SKM-1 treated with dmso at 0.1 percent for 144 hours (cell line): ENCODE measurements at regions not wholly inside any gene's neighbourhood (a gene's known extent, or its start where the extent isn't known, plus 50 kb on each side); places are given as distances from the start of the nearest gene placed in this dataset.
"Not testable (repeated sequence)": the region's sequence is repeated elsewhere in the genome, so short reads cannot be mapped to it uniquely, and the experiment has no call there.

Experiments
- DNase-seq: peaks from one replicate; lab custom pipeline; 2025; ENCODE audit not compliant: unreplicated experiment; lab: John Stamatoyannopoulos, UW

DNA sequence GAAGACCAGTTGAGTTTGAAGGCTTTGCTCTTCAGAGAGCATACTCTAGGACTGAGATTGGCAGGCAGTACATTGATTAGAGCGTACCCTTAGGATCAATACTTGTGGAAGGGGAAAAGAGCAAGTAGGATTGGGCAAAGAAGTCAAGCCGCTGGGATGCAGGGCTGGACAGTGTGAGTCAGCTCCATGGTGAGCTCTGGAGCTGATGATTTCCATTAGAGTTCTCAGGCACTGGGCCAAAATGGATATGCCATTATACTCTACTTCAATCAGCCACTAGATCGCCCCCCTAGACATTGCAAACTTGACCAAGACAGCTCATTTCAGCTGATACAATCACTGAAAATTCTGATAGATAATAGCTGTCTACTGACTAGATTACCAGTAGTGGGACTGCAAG lies 432.7 kb upstream of the ALCAM start:
- no peak for DNase-seq

DNA sequence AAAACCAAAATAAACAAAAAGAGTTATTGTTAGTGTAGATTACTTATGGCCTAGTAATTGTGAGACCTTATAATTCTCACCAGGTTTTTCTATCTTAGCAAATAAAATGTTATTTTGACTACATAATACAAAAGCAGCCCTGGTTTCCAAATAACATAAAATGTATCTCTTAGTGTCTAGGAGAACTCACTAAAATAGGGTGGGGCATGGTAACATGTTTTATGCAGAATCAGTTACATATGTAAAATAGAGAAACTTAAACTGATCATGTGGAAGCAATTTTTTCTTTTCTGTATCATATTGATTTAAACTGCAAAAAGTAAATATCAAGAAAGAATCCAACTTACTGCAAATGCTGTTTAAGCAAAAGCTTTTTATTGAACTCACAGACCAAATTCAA lies 431.1 kb upstream of the ALCAM start:
- no peak for DNase-seq

DNA sequence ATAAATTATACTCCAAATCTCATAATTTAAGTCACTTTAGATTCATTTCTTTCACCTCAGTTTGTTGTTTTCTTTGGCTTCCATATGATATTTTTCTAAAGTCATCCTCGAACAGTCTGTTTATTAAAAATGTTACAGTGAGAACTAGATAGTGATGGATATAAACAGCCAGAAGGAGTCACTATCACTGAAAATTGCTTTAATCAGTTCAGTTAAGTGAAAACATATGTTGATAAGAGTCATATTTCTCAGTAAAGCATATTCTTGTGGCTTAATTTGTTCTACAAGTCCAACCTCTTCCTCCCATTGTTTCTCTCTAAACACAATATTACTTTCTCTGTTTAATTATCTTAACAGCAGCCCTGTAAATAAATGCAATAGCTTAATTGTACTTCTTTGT lies 427.5 kb upstream of the ALCAM start:
- no peak for DNase-seq

DNA sequence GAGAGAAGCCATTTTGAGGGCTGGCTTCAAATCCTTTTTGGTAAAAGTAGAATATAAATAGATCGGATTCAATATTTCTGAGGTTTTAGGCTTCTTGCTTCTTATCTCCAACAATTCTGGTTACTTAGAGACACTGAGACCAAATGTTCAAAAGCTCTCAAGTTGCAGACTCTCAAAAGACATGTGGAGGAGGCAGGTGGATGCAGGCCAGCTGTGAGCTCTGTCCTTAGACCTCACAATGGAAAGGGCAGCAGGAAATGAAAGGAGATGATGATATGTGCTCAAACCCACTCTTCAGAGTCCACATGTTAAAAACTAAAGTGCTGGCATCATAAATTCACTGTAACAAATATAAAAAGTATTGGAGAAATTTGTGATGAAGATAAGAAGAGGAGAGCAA lies 424.9 kb upstream of the ALCAM start:
- DNase-seq = no peak

DNA sequence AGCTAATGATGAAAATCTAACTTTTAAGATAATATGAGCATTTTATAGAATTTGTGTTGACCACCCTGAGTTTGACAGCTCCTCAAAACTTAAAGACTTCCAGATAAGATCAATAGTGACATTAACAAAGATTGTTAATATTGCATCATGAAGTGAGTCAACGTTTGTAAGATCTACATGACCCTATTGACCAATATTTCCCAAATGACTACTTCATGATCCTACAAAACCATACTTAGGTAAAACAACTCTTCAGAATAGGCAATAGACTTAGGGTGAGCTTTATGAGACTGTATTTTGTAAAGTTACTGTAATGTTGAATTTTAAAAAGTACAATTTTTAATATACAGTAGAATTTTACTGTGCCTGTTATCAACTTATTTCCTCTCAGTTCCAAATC lies 422.7 kb upstream of the ALCAM start:
- no peak for DNase-seq

DNA sequence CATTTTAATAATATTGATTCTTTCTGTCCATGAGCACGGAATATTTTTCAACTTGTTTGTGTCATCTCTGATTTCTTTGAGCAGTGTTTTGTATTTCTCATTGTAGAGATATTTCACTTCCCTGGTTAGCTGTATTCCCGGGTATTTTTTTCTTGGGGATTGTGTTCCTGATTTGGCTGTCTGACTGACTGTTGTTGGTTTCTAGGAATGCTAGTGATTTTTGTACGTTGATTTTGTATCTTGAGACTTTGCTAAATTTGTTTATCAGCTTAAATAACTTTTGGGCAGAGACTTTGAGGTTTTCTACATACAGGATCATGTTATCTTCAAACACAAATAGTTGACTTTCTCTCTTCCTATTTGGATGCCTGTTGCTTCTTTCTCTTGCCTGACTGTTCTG lies 418.8 kb upstream of the ALCAM start:
- DNase-seq = no peak

DNA sequence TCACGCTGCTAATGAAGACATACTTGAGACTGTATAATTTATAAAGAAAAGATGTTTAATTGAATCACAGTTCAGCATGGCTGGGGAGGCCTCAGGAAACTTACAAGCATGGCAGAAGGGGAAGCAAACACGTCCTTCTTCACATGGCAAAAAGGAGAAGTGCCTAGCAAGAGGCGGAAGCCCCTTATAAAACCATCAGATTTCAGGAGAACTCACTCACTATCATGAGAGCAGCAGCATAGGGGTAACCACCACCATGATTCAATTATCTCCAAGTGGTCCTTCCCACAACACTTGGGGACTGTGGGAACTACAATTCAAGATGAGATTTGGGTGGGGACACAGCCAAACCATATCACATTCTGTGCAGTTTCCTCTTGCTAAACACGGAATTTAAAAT lies 416.9 kb upstream of the ALCAM start:
- not testable (repeated sequence) for DNase-seq

DNA sequence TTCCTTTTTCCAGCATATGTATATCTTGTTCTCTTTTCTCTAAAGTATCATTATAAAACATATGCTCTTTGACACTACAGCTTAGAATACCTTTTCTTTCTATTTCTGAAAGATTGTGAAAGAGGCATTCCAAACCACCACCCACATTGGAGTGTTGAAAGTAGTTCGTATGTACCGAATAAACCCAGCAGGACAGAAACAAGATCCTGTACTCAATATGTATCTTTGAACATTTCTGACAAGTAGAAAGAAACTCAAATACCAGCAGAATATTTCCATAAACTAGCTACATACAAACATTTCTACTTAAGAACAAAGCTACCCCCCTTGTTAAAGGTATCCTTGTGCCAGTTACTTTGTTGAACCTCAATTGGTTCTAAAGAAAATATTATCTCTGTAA lies 415.3 kb upstream of the ALCAM start:
- no peak for DNase-seq

DNA sequence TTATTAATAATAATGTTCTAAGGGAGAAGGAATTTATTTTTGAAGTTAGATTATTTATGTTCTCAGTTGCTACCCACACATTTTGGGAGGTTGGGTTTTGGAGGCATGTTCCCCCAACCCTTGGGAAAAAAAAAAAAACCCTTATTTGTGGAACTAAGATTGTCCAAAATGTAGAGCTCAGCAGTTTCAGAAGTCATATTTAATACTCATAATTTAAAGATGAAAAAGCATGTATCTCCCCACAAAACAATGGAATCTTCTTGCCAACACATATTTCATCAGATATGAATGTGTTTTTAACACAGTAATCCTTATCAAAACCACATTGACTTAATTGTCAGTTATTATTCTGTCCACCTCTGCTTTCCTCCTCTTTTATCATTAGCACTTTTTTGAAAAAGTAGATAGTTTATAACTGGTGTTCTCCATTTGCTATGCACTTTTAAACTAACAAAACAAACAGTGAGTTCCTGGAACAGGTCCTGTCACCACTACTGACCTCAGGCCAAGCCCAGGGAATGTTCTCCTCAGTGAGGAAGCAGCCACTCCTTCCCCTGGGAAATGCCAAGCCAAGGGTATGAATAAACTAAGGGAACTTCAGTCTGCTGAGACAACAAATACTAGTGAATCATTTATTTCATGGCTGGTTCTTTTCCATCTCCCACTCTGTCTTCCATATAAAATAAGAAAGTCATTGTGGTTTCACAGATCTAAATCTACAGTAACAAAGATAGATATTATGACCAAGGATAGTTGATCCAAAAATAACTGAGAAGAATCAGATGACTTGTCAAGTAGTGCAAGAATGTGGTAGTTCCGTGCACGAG lies 414.4 kb upstream of the ALCAM start:
- no peak for DNase-seq

DNA sequence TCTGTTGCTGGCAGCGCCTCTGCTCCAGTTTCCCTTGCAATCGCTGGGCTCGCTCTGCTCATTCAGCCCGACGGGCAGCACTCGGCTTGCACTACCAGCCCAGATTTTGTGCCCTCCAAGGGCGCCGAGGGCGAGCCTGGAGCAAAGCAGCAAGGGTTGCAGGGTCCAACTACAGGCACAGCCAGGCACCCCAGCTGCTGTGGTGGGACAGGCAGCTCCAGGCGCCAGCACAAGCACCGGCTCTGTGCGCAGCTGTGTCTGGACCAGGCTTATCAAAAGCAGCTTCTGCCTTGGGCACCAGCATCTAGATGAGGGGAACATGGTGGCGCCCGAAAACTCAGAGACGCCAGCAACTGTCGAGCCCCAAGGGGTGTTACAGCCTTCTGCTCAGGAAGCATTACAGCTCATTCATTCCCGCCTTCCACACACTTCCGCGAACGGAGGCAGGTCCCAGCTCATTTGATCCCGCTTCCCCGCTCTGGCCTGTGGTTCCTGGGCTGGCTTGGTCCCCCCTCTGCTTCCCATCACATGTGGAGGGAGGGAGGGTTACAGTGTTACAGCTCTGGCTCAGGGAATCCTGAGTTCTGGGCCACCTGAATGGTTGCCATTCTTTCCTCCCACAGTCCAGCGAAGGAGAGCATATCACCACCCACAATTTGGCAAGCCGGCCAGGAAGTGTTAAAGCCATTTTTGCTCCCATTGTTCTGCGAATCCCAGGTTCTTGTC lies 409.9 kb upstream of the ALCAM start:
- no peak for DNase-seq

DNA sequence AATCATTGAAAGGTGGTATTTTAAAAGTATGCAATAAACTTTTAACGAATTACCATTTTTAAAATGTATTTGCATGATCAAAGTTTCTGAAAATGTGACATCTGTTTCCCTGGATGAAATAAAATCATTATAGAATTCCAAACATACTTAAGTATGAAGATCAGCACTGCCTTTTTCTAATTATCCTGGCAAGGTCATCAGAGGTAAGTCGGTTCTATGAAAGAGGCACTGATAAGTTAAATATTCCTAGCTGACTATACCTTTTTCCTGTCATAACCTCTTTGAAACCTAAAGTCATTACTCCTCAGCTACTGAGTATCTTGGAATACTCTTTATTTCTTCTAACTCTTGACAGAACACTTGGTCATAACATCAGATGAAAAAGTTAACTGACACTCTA lies 406.1 kb upstream of the ALCAM start:
- no peak for DNase-seq

DNA sequence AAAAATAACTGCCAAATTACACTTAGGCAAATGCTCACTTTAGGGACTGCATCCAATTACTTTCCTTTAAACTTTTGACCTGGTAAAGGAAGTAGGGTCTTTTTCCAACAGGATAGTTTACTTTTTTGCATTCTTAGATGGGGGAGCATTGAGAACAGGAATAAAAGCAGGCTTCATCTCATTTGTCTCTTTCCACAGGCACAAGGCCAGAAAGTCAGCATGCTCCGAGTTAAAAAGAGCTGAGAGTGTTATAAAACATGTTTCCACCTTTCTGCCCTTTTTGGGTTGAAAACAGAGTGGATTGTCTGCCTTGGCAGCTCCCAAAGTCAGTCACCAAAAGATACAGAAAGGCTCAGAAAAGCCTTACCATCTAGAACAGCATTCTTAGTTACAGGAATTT lies 404.9 kb upstream of the ALCAM start:
- DNase-seq = no peak

DNA sequence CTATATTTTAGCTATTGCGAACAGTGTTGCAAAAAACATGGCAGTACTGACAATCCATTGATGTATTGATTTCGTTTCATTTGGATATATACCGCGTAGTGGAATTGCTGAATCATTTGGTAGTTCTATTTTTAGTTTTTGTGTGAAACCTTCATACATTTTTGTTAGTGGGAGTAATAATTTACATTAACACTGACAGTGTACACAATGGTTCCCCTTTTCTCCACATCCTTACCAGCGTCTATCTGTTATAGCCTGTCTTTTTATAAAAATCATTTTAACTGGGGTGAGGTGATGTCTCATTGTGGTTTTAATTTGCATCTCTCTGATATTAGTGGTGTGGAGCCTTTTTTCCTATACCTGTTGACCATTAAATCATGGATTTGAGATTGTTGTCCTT lies 392.4 kb upstream of the ALCAM start:
- DNase-seq = no peak

DNA sequence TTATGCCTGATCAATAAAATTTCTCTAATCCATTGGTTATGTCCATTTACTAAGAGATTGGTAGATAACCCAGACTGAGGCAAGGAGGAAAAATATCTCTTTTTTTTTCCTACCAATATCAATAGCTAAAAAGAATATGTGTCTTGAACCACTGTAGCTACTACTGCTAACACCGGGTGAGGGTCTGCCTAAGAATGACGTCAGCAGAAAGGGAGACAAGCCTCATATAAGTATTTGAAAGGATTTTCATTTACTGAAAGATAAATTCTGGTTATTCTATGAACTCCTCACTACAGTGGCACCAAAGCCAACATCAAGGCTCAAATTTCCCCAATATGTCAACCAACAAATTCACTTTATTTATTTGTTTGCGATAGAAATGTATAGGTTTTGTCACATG lies 389.0 kb upstream of the ALCAM start:
- DNase-seq = no peak

DNA sequence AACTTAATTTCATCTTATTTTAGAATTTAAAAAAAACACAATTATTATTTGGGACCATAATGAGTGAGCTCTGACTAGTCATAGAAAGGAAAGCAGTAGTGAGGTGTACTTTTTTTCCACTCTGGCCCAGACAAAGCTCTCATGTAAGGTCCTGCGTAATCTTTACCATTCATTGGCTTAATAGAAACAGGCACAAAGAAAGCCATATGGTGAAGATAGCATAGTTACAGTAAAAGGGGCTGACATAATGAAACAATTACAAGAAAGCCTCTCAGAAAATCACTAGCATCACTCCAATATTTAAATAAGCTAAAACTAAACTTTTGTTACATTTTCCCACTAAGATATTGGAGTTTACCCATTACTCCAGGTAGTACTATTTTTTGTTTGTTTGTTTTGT lies 384.6 kb upstream of the ALCAM start:
- DNase-seq = no peak

DNA sequence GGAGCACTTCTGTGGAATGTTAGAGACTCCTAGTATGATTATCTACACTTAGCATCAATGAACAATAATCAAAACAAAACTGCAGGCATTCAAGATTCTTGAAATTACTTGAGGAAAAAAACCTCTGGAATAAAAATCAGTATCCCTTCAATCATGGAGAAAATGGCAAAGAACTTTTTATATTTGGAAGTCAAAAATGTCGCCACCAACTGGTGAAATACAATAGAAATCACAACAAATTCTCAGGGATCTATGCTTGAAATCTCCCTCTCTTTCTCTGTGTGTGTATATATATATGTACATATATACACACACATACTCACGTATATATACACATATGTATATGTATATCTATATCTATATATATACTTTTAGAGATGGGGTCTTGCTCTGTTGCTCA lies 378.9 kb upstream of the ALCAM start:
- DNase-seq = no peak

DNA sequence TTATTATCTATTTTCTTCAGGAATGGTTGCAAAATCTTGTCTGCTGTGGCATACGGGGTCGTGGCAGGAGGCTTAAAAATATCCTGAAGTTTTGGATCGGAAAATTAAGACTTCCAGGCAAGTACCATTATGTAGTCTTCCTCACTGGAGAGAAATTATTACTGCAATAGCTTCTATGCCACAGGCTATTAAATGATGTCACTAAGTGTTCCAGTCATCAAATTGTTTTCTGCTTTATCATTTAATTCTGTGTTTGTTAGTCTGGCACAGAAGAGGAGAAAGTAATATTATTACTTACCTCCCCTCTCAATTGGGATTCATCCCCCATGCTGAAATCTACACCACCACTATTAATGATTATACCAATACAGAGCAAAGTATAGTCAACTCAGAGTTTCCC lies 378.2 kb upstream of the ALCAM start:
- no peak for DNase-seq

DNA sequence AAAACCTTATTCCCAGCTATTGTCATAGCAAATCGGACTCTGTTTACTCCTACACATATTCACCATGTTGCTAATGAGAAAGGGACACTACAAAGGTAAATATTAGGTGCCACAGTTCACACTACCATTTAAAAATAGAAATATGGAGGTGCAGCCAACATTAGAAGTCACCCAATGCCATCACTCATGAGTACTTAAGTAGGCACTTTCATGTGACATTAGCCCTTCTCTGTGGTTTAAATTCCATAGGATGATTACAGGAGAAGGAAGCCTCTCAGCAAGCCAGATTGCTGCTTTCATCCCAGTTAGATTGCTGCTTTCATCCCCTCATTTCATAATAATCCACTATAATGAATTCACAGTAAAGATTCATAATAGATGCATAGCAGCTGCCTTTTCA lies 376.8 kb upstream of the ALCAM start:
- no peak for DNase-seq

DNA sequence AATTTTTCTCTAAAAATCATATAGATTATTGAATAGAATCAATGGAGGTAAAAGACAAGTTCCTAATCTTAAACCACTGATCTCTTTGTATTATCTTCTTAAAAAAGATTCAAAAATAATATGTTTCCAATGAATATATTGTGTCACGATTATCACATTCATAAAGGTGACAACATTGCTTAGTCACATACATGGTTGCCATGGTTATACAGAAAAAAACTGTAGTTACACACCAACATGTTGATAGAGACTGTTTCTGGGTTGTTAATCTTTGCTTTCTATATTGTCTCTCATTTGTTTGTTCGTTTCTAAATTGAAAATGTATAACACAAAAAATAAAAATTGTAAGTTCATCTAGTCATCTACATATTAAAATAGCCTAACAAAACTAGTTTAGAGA lies 376.0 kb upstream of the ALCAM start:
- DNase-seq = no peak

DNA sequence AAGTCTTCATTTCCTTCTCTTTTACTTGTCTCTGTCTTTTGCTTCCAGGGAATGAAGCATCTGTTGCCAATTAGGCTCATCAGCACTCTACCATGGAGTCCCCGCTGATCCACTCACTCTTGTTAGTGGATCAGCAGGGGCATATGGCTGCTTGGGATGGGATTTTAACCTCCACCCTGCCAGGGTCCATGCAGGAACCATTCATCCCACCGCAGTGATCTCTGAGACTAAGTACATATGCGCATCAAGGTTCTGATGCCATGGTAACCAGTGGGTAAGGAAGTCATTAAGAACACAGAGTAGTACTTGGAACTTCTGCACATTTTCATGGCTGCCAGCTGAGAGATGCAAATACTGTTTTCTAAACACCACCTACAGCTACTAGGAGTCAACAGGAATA lies 374.0 kb upstream of the ALCAM start:
- no peak for DNase-seq

DNA sequence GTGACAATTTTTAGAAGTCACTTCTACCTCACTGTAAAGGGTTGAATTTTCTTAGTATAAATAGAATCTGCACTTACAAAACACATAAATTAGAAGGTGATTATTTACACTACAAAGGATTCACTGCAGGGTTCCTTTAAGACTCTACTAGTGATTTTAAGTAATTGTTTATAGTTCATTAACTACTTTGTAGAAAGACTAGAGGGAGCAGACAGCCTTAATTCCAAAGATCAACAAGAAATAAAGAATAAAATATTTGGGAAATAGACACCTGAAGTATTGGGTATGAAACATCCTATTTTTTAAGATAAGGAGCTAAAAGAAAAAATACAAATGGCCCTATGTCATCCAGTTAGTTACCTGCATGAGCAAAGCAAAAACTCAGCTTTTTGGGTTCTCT lies 360.5 kb upstream of the ALCAM start:
- DNase-seq = no peak

DNA sequence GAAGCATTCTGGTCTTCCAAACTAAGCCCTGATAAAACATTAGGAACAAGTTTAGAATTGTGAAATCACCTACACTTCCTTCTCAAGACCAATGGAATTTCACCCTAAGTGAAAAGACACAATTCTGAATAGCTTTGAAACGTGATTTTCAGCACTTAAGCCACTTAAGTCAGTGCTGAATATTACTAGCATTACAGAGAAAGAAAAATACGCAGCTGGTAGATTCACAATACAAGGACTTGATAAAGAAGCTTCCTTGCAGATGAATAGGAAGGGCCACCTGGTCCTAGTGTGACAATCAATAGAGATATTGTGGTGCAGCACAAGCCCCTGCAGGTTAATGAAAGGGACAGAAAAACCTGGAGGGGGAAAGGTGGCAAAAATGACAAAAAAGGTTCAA lies 353.1 kb upstream of the ALCAM start:
- DNase-seq = no peak

DNA sequence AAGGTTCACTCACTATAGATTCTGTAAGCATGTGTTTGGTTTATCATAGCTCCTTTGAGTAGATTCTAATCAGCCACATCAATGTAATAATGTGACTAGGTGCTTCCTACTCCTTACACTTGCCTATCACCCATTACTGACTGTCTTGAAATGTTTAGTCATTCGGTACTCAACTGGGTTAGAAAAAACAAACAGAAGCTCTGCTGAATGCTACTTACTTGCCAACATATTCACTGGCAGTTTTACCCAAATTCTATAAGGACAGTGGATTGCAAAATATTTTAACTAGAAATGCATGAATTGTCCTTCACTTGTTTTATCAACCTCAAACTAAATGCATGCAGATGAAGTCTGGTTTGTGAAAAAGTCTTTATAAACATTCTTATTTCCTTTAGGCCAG lies 352.1 kb upstream of the ALCAM start:
- no peak for DNase-seq
